GM12874 (cell line): ENCODE measurements at regions not wholly inside any gene's neighbourhood (a gene's known extent, or its start where the extent isn't known, plus 50 kb on each side); places are given as distances from the start of the nearest gene placed in this dataset.

ENCODE experiments used
- TF ChIP-seq, protein P1 (sequence below): IDR thresholded peaks from 2 replicates; pipeline ENCODE4 v1.5.1; 2011; ENCODE audit warnings: low read depth, mild to moderate bottlenecking, control low read depth, low read length, moderate library complexity; ENCODE audit not compliant: insufficient read depth

DNA sequence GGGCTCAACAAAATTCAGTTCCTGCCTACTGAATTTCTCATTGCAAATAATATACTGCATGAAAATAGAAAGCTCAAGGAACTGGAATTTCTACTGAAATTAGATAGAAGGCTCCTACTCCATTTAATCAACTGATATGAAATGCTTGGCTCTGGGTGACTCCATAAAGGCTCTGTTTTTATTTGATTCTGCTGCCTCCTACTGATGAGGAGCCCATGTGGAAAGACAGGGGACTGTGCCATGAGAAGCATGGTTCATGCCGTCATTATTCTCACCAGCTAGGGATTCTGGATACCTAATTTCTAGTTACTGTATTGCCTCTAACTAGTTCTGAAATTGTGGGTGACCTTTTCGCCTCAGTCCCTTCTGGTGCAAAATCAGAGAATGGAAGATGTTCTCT is 366.2 kb upstream of the DPH6 start:
- TF ChIP-seq, protein P1, sequence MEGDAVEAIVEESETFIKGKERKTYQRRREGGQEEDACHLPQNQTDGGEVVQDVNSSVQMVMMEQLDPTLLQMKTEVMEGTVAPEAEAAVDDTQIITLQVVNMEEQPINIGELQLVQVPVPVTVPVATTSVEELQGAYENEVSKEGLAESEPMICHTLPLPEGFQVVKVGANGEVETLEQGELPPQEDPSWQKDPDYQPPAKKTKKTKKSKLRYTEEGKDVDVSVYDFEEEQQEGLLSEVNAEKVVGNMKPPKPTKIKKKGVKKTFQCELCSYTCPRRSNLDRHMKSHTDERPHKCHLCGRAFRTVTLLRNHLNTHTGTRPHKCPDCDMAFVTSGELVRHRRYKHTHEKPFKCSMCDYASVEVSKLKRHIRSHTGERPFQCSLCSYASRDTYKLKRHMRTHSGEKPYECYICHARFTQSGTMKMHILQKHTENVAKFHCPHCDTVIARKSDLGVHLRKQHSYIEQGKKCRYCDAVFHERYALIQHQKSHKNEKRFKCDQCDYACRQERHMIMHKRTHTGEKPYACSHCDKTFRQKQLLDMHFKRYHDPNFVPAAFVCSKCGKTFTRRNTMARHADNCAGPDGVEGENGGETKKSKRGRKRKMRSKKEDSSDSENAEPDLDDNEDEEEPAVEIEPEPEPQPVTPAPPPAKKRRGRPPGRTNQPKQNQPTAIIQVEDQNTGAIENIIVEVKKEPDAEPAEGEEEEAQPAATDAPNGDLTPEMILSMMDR: no peak

DNA sequence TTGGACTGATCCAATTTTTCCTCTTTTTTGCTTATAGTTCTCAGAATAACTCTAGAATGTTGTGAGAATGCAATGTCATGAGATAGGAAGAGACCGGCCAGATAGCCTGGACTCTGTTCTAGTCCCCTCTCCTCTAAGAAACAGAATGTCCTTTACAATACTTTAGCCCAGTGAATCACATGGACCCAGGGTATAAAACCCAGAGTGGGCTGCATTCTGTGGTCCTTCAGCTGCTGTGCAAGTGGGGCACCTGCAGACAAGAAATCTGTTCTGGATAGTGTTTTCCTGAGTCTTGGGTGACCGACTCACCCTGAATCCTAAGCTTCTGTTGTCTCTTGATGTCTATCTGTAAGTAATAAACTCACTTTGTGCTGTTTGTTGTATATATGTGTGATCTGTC is 368.6 kb upstream of the DPH6 start:
- TF ChIP-seq, protein P1: no peak

DNA sequence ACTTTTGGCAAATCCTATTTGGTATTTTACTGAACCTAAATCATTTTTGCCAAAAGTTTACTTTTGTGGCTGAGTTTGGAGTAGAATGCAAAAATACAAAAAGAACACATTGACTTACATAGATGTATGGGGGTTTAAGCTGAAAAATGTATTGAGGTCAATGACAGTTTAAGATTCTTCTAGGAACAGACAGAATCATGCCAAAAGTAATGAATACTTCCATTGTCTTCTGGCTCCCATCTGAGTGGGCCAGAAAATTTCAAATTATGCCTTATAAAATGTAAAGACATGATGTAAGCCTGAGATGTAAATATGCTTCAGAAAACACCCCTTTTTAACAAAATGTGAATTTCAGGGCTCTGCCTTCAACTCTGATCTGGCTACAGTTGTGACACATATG is 375.1 kb upstream of the DPH6 start:
- TF ChIP-seq, protein P1: no peak

DNA sequence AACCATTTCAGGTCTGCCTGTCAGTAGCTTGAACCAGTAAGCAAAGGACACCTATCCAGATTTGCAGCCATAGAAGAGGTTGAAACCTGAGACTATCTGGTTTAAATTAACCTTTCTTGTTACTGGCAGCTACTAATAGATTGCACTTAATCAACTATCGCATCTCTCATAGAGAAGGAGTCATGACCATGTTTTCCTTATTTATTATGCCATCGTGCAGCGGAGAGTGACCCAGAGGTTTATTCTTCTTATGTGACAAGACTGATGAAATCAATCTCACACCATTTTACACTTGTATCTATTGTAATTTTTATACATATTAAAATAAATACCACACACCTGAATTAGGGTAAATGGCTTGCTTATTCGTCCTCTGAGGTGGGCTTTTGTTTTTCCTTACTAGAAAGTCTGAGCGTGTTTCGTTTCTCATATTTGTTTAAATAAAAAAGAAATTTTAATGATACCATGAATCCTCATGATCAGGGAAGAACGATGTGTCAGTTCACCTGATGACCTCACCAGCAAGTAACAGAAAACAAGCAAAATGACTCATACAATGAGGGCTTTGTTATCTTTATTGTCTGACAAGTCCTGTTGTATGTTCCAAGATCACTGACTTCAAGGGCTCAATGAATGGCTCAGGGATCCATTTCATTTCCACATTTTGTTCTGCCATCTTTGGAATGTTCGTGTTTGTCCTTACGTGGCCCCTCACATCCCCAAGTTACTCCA is 379.5 kb upstream of the DPH6 start:
- TF ChIP-seq, protein P1: no peak

DNA sequence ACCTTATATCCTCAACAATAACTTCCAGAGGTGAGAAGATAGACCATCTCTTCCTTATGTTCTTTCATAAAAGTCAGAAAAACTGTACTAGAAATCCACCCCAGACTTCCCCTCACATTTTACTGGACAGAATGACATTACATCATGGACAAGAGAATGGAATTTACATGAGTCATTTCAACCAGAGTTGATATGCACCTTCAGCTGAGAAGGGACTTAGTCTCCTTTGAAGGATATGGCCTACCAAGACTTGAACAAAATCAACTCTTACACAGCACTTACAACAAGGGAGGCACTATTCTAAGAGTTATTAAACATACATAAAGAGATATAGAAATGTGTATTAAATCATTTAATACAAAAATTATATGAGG is 380.0 kb upstream of the DPH6 start:
- TF ChIP-seq, protein P1: no peak

DNA sequence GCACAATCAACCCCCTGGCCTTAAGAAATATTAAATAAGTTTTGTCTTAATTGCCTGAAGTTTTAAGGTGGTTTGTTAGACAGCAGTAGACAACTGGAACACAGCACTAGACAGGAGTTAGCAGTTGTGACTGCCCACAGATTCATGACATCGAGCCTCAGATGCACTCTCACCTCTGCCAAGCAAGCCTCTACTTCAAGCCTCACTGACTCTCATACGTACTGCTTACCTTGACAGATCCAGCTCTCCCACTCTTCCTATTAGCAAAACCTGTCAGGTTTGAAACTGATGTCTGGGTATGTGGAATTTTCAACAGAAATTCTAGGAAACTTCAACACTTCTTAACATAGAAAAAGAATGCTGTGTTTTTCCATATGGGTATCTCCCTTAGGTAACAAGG is 382.9 kb upstream of the DPH6 start:
- TF ChIP-seq, protein P1: no peak

DNA sequence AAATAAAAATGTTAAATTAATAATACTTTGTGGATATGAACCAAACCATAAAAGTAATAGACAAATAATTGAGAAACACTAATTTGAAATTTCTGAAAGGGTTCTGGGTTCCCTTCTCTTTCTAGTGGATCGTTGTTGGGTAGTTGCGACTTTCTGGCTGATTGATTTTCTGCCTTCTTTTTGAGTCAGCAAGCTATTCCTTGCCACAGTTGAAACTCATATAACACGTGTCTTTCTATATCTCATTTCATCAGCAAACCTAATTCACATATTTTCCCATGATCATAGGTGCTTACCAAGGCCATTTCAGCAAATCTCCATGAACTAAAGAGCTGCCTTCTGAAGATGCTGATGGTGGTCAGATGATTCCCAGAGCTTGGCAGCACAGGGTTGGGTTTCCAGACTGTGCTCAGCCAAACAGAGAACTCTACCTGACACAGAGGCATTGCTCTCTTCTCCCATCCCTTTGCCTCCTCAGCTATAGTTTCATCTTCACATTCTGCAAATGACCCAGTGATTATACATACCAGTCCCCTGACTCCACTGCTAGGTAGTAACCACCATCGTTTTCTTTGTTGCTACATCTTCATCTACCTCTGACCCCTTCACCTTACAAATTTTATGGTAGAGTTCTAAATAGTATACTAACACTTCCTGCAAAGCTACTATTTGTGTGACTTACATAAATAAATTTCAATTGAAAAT is 383.9 kb upstream of the DPH6 start:
- TF ChIP-seq, protein P1: no peak
